ENCODE measurements at regions not wholly inside any gene's neighbourhood (a gene's known extent, or its start where the extent isn't known, plus 50 kb on each side); places are given as distances from the start of the nearest gene placed in this dataset.
"Not testable (repeated sequence)": the region's sequence is repeated elsewhere in the genome, so short reads cannot be mapped to it uniquely, and the experiment has no call there.

- Histone ChIP-seq H3K4me1 (ENCODE audit: control insufficient read depth in 1 of 2, insufficient read depth in 2 of 2, low read length in 2 of 2) (no peaks in the 10 kb centered on the region), H3K36me3 (replicated peaks in 1 of 2; ENCODE audit: control insufficient read depth in 1 of 2, insufficient read depth in 2 of 2, low read length in 2 of 2) (no peaks in the 10 kb centered on the region), H3K4me3 (replicated peaks in 1 of 3; ENCODE audit: low read depth in 2 of 3, low read length in 3 of 3) (no peak overlapping the region), H3K9ac (ENCODE audit: insufficient read depth, low read length, poor library complexity, severe bottlenecking) (no peak overlapping the region), H2AFZ (ENCODE audit: insufficient read depth, low read depth, low read length, poor library complexity, severe bottlenecking) (no peak overlapping the region), H3K27ac (ENCODE audit: low read depth in 1 of 2, low read length in 2 of 2) (no peak overlapping the region), H3K4me2 (replicated peaks; ENCODE audit: extremely low read depth, low read length, poor library complexity, severe bottlenecking) (no peak overlapping the region), H3K79me2 (ENCODE audit: insufficient read depth, low read length) (no peaks in the 10 kb centered on the region), H3K27me3 (ENCODE audit: control insufficient read depth in 2 of 2, insufficient read depth in 2 of 2, low read length in 2 of 2) (no peaks in the 10 kb centered on the region), H3K9me3 (replicated peaks in 1 of 2; ENCODE audit: control insufficient read depth in 1 of 2, insufficient read depth in 1 of 2, low read length in 2 of 2) (no peaks in the 10 kb centered on the region), H4K20me1 (ENCODE audit: insufficient read depth, low read length) (no peaks in the 10 kb centered on the region)
- no peaks in the 10 kb centered on the region for H3K4me1 Mint-ChIP-seq
- 83% methylated on average over 1 of the region's 1 CpG for WGBS (ENCODE audit: insufficient coverage)
- intact Hi-C loops (cut with micrococcal nuclease), result no loop called here
- H3K4me3 Mint-ChIP-seq, result no peak overlapping the region
- peaks cover 0 to 2% (median 0%) of the 10 kb centered on the region in 7 donors for H3K9me3 Mint-ChIP-seq
- TF ChIP-seq, protein P1, sequence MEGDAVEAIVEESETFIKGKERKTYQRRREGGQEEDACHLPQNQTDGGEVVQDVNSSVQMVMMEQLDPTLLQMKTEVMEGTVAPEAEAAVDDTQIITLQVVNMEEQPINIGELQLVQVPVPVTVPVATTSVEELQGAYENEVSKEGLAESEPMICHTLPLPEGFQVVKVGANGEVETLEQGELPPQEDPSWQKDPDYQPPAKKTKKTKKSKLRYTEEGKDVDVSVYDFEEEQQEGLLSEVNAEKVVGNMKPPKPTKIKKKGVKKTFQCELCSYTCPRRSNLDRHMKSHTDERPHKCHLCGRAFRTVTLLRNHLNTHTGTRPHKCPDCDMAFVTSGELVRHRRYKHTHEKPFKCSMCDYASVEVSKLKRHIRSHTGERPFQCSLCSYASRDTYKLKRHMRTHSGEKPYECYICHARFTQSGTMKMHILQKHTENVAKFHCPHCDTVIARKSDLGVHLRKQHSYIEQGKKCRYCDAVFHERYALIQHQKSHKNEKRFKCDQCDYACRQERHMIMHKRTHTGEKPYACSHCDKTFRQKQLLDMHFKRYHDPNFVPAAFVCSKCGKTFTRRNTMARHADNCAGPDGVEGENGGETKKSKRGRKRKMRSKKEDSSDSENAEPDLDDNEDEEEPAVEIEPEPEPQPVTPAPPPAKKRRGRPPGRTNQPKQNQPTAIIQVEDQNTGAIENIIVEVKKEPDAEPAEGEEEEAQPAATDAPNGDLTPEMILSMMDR (IDR thresholded peaks at IDR 0.05), result no peak
- no peaks in the 10 kb centered on the region for H3K36me3 Mint-ChIP-seq
- no peak overlapping the region for H3K27ac Mint-ChIP-seq
- DNase-seq, result no peak
- peaks cover 0 to 6% (median 1%) of the 10 kb centered on the region in 3 donors for H3K27me3 Mint-ChIP-seq (ENCODE audit: low read depth in 3 of 3)
Measured at GRCh38 chr4:104575278-104575677, 80.6 kb upstream of the CXXC4 start.

GRCh38 chr4:104577405-104577804 lies 82.7 kb upstream of the CXXC4 start:
- H3K4me3 ChIP-seq (replicated peaks in 1 of 3; ENCODE audit: low read depth in 2 of 3, low read length in 3 of 3), result no peak overlapping the region
- no peaks in the 10 kb centered on the region for H3K4me1 ChIP-seq (ENCODE audit: control insufficient read depth in 1 of 2, insufficient read depth in 2 of 2, low read length in 2 of 2)
- H4K20me1 ChIP-seq (ENCODE audit: insufficient read depth, low read length), result no peaks in the 10 kb centered on the region
- intact Hi-C loops (cut with micrococcal nuclease), result no loop called here
- H3K9me3 ChIP-seq (replicated peaks in 1 of 2; ENCODE audit: control insufficient read depth in 1 of 2, insufficient read depth in 1 of 2, low read length in 2 of 2), result peaks cover 0 to 11% of the 10 kb centered on the region in 2 donors
- H2AFZ ChIP-seq (ENCODE audit: insufficient read depth, low read depth, low read length, poor library complexity, severe bottlenecking), result no peak overlapping the region
- no peak overlapping the region for H3K4me2 ChIP-seq (replicated peaks; ENCODE audit: extremely low read depth, low read length, poor library complexity, severe bottlenecking)
- Mint-ChIP-seq H3K27me3 (ENCODE audit: low read depth in 3 of 3) (peaks cover 0 to 2% (median 1%) of the 10 kb centered on the region in 3 donors), H3K9me3 (peaks cover 1 to 8% (median 4%) of the 10 kb centered on the region in 7 donors), H3K4me1 (no peaks in the 10 kb centered on the region), H3K36me3 (no peaks in the 10 kb centered on the region), H3K27ac (no peak overlapping the region), H3K4me3 (no peak overlapping the region)
- H3K27ac ChIP-seq (ENCODE audit: low read depth in 1 of 2, low read length in 2 of 2), result no peak overlapping the region
- H3K27me3 ChIP-seq (ENCODE audit: control insufficient read depth in 2 of 2, insufficient read depth in 2 of 2, low read length in 2 of 2), result no peaks in the 10 kb centered on the region
- no peaks in the 10 kb centered on the region for H3K79me2 ChIP-seq (ENCODE audit: insufficient read depth, low read length)
- no peak overlapping the region for H3K9ac ChIP-seq (ENCODE audit: insufficient read depth, low read length, poor library complexity, severe bottlenecking)
- no peak for DNase-seq
- H3K36me3 ChIP-seq (replicated peaks in 1 of 2; ENCODE audit: control insufficient read depth in 1 of 2, insufficient read depth in 2 of 2, low read length in 2 of 2), result no peaks in the 10 kb centered on the region
- TF ChIP-seq, protein P1 (IDR thresholded peaks at IDR 0.05), result no peak

- H3K79me2 ChIP-seq (ENCODE audit: insufficient read depth, low read length); H3K9me3 Mint-ChIP-seq; H3K4me1 Mint-ChIP-seq; H3K4me2 ChIP-seq (replicated peaks; ENCODE audit: extremely low read depth, low read length, poor library complexity, severe bottlenecking); H3K27me3 ChIP-seq (ENCODE audit: control insufficient read depth in 2 of 2, insufficient read depth in 2 of 2, low read length in 2 of 2); H4K20me1 ChIP-seq (ENCODE audit: insufficient read depth, low read length); H3K4me3 Mint-ChIP-seq; H3K27ac Mint-ChIP-seq; DNase-seq; H3K36me3 ChIP-seq (replicated peaks in 1 of 2; ENCODE audit: control insufficient read depth in 1 of 2, insufficient read depth in 2 of 2, low read length in 2 of 2); H3K36me3 Mint-ChIP-seq; H2AFZ ChIP-seq (ENCODE audit: insufficient read depth, low read depth, low read length, poor library complexity, severe bottlenecking); H3K4me3 ChIP-seq (replicated peaks in 1 of 3; ENCODE audit: low read depth in 2 of 3, low read length in 3 of 3); intact Hi-C loops (cut with micrococcal nuclease); H3K9ac ChIP-seq (ENCODE audit: insufficient read depth, low read length, poor library complexity, severe bottlenecking); H3K27ac ChIP-seq (ENCODE audit: low read depth in 1 of 2, low read length in 2 of 2); H3K4me1 ChIP-seq (ENCODE audit: control insufficient read depth in 1 of 2, insufficient read depth in 2 of 2, low read length in 2 of 2); H3K27me3 Mint-ChIP-seq (ENCODE audit: low read depth in 3 of 3): not testable (repeated sequence)
- peaks cover 0 to 11% of the 10 kb centered on the region in 2 donors for H3K9me3 ChIP-seq (replicated peaks in 1 of 2; ENCODE audit: control insufficient read depth in 1 of 2, insufficient read depth in 1 of 2, low read length in 2 of 2)
- 80% methylated on average over 1 of the region's 16 CpGs for WGBS (ENCODE audit: insufficient coverage)
Measured at GRCh38 chr4:104581476-104581875, 86.8 kb upstream of the CXXC4 start.
